ENCODE measurements at regions not wholly inside any gene's neighbourhood (a gene's known extent, or its start where the extent isn't known, plus 50 kb on each side); places are given as distances from the start of the nearest gene placed in this dataset.

DNA sequence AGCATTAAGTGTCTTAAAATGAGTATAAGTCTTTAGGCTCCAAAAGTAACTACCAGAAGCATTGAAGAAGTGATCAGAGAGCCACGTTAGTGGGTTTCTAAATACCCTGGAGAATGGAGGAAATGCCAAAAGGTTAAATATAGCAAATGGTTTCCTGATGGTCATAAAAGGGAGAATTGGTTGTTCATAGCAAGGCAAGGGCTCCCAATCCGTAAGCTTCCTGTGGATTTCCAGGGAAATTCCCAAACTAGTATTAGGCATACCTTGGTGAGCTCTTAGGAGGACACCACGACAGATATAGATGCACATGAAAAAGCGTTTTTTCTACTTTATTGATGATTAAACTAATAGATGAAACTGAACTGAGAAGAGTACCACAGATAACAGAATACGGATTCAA, 410.9 kb downstream of the FOXO1 start:
- H3K4me3 ChIP-seq (ENCODE audit: low read depth, low read length) = no peak overlapping the region
- CTCF ChIA-PET = no interaction called here
- DNase-seq = no peak
- no TSS peak for BruUV-seq (replicated peaks)
- no peaks in the 10 kb centered on the region for H3K36me3 ChIP-seq (ENCODE audit: control insufficient read depth, insufficient read depth, low read length)
- peaks cover 6% of the 10 kb centered on the region; the same call in 1 of the 2 replicates for H3K4me1 ChIP-seq
- Mint-ChIP-seq H3K4me3 (ENCODE audit: unreplicated experiment) (no peak overlapping the region), H3K27me3 (ENCODE audit: insufficient read depth, unreplicated experiment) (no peaks in the 10 kb centered on the region), H3K36me3 (ENCODE audit: insufficient read depth, unreplicated experiment) (no peaks in the 10 kb centered on the region), H3K27ac (ENCODE audit: unreplicated experiment) (no peak overlapping the region), H3K9me3 (ENCODE audit: unreplicated experiment) (no peaks in the 10 kb centered on the region), H3K4me1 (ENCODE audit: low read depth, unreplicated experiment) (peaks cover 7% of the 10 kb centered on the region)
- intact Hi-C loops (cut with micrococcal nuclease; ENCODE audit: unreplicated experiment) = loop anchor here (5.0 kb wide), 1 partner anchor 38 kb away; no protein-coding TSS in a partner anchor
- TF ChIP-seq, protein P1, sequence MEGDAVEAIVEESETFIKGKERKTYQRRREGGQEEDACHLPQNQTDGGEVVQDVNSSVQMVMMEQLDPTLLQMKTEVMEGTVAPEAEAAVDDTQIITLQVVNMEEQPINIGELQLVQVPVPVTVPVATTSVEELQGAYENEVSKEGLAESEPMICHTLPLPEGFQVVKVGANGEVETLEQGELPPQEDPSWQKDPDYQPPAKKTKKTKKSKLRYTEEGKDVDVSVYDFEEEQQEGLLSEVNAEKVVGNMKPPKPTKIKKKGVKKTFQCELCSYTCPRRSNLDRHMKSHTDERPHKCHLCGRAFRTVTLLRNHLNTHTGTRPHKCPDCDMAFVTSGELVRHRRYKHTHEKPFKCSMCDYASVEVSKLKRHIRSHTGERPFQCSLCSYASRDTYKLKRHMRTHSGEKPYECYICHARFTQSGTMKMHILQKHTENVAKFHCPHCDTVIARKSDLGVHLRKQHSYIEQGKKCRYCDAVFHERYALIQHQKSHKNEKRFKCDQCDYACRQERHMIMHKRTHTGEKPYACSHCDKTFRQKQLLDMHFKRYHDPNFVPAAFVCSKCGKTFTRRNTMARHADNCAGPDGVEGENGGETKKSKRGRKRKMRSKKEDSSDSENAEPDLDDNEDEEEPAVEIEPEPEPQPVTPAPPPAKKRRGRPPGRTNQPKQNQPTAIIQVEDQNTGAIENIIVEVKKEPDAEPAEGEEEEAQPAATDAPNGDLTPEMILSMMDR (IDR thresholded peaks at IDR 0.05; ENCODE audit: insufficient read depth in 1 of 2, low read depth in 1 of 2, low read length in 1 of 2, severe bottlenecking in 1 of 2, unreplicated experiment in 1 of 2) = no peak
- POLR2A ChIA-PET = no interaction called here
- no peaks in the 10 kb centered on the region for H3K9me3 ChIP-seq
- H3K27me3 ChIP-seq (replicated peaks; ENCODE audit: control insufficient read depth, insufficient read depth, low read length) = no peaks in the 10 kb centered on the region

DNA sequence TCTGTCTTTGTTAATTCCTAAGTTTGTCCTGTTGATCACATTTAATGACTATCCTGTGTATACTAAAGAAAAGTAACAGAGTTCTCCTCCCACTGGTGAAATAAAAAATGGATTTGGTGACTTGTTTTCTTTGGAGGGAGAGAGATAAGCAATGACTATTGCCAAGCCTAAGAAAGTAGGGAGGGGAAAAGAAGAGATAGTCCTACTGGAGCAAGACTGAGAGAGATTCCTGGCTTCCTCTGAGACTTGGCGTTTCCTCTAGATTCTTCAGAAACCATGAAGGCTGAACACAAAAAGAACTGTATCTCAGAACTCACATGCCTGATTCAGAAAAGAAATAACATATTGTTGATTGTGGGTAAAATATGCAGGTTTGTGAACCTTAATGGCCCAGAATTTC, 406.5 kb downstream of the FOXO1 start:
- CTCF ChIA-PET = no interaction called here
- Mint-ChIP-seq H3K4me1 (ENCODE audit: low read depth, unreplicated experiment) (peaks cover 13% of the 10 kb centered on the region), H3K27me3 (ENCODE audit: insufficient read depth, unreplicated experiment) (peaks cover 2% of the 10 kb centered on the region), H3K4me3 (ENCODE audit: unreplicated experiment) (no peak overlapping the region), H3K27ac (ENCODE audit: unreplicated experiment) (no peak overlapping the region), H3K9me3 (ENCODE audit: unreplicated experiment) (no peaks in the 10 kb centered on the region), H3K36me3 (ENCODE audit: insufficient read depth, unreplicated experiment) (no peaks in the 10 kb centered on the region)
- H3K27me3 ChIP-seq (replicated peaks; ENCODE audit: control insufficient read depth, insufficient read depth, low read length) = no peaks in the 10 kb centered on the region
- H3K9me3 ChIP-seq = no peaks in the 10 kb centered on the region
- POLR2A ChIA-PET = no interaction called here
- TF ChIP-seq, protein P1 (IDR thresholded peaks at IDR 0.05; ENCODE audit: insufficient read depth in 1 of 2, low read depth in 1 of 2, low read length in 1 of 2, severe bottlenecking in 1 of 2, unreplicated experiment in 1 of 2) = no peak
- no peak overlapping the region for H3K4me3 ChIP-seq (ENCODE audit: low read depth, low read length)
- no peaks in the 10 kb centered on the region for H3K4me1 ChIP-seq
- H3K36me3 ChIP-seq (ENCODE audit: control insufficient read depth, insufficient read depth, low read length) = no peaks in the 10 kb centered on the region
- intact Hi-C loops (cut with micrococcal nuclease; ENCODE audit: unreplicated experiment) = loop anchor here (5.0 kb wide), 1 partner anchor 43 kb away; no protein-coding TSS in a partner anchor
- BruUV-seq (replicated peaks) = no TSS peak
- no peak for DNase-seq

DNA sequence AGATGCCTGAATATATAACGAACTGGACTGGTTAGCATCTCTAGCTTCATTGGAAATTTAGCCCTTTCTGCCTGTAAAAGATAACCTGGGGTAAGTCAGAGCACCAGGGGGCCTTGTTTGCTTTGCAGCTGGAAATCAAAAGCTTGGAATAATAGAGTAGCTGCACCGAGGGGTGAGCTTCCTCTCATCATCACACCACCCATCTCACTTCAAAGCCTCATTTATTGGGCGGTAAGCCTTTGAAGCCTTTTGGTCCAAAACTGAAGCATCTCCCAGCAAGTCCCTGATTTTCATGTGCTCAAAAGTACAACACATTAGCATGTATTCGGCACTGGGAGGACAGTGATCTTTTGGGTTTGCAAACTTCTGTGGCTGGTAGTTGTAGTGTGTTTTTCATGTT, 405.1 kb downstream of the FOXO1 start:
- Histone ChIP-seq H3K36me3 (ENCODE audit: control insufficient read depth, insufficient read depth, low read length) (no peaks in the 10 kb centered on the region), H3K9me3 (no peaks in the 10 kb centered on the region), H3K4me1 (no peaks in the 10 kb centered on the region), H3K27me3 (replicated peaks; ENCODE audit: control insufficient read depth, insufficient read depth, low read length) (no peaks in the 10 kb centered on the region), H3K4me3 (ENCODE audit: low read depth, low read length) (no peak overlapping the region)
- Mint-ChIP-seq H3K27ac (ENCODE audit: unreplicated experiment) (no peak overlapping the region), H3K36me3 (ENCODE audit: insufficient read depth, unreplicated experiment) (no peaks in the 10 kb centered on the region), H3K9me3 (ENCODE audit: unreplicated experiment) (no peaks in the 10 kb centered on the region), H3K4me1 (ENCODE audit: low read depth, unreplicated experiment) (peaks cover 13% of the 10 kb centered on the region), H3K4me3 (ENCODE audit: unreplicated experiment) (no peak overlapping the region), H3K27me3 (ENCODE audit: insufficient read depth, unreplicated experiment) (peaks cover 2% of the 10 kb centered on the region)
- TF ChIP-seq, protein P1 (IDR thresholded peaks at IDR 0.05; ENCODE audit: insufficient read depth in 1 of 2, low read depth in 1 of 2, low read length in 1 of 2, severe bottlenecking in 1 of 2, unreplicated experiment in 1 of 2) = no peak
- POLR2A ChIA-PET = no interaction called here
- DNase-seq = no peak
- intact Hi-C loops (cut with micrococcal nuclease; ENCODE audit: unreplicated experiment) = no loop called here
- BruUV-seq (replicated peaks) = no TSS peak
- CTCF ChIA-PET = no interaction called here

Data from Caco-2 (cell line).